Prostate gland (tissue), 2 donors: ENCODE measurements at regions not wholly inside any gene's neighbourhood (a gene's known extent, or its start where the extent isn't known, plus 50 kb on each side); places are given as distances from the start of the nearest gene placed in this dataset.

Experiments used
- CTCF ChIP-seq, 4 experiments: fragments of 200-600 bp in 2 of 4; fragments of 450-650 bp in 2 of 4; sonication (generic) in 2 of 4; IDR thresholded peaks; 1 replicate in 3 of 4; 2 replicates in 1 of 4; pipeline ENCODE4 v1.5.1; 2016 to 2019; ENCODE audit warnings: antibody characterized with exemption in 4 of 4, mild to moderate bottlenecking in 2 of 4, moderate library complexity in 2 of 4
- POLR2AphosphoS5 ChIP-seq: sonication (generic); formaldehyde crosslinking; IDR thresholded peaks from one replicate; pipeline ENCODE4 v1.6.1; 2017; ENCODE audit warnings: antibody characterized with exemption

- TF ChIP-seq CTCF (IDR thresholded peaks at IDR 0.05) (no peak), POLR2AphosphoS5 (no peak)
Measured at GRCh38 chr1:70490153-70490552, 79.1 kb downstream of the CTH start.
